ENCODE measurements at regions not wholly inside any gene's neighbourhood (a gene's known extent, or its start where the extent isn't known, plus 50 kb on each side); places are given as distances from the start of the nearest gene placed in this dataset.

- ATAC-seq = no peak
- DNase-seq = no peak
- intact Hi-C loops (cut with micrococcal nuclease) = no loop called here
Observed at GRCh38 chr15:69718436-69718835, 265.8 kb downstream of the RPLP1 start.

GRCh38 chr15:69718916-69719315, 266.3 kb downstream of the RPLP1 start:
- no peak for DNase-seq
- peak; percentile 70 for ATAC-seq
- intact Hi-C loops (cut with micrococcal nuclease) = no loop called here

GRCh38 chr15:69719527-69720240, 267.1 kb downstream of the RPLP1 start:
- DNase-seq = no peak

GRCh38 chr15:69720536-69720935, 267.9 kb downstream of the RPLP1 start:
- intact Hi-C loops (cut with micrococcal nuclease) = no loop called here
- DNase-seq = no peak

More at GRCh38 chr15:69719527-69720240, 267.1 kb downstream of the RPLP1 start:
- intact Hi-C loops (cut with micrococcal nuclease) = no loop called here
- peak; percentile 48 for ATAC-seq

GRCh38 chr15:69722924-69723323, 270.3 kb downstream of the RPLP1 start:
- intact Hi-C loops (cut with micrococcal nuclease) = no loop called here
- ATAC-seq (no peak), DNase-seq (no peak)

More at GRCh38 chr15:69720536-69720935, 267.9 kb downstream of the RPLP1 start:
- no peak for ATAC-seq

- DNase-seq (peak; percentile 71), ATAC-seq (no peak)
- intact Hi-C loops (cut with micrococcal nuclease) = no loop called here
Observed at GRCh38 chr15:69723404-69724096, 270.9 kb downstream of the RPLP1 start.

GRCh38 chr15:69724333-69724732, 271.7 kb downstream of the RPLP1 start:
- ATAC-seq (no peak), DNase-seq (no peak)
- intact Hi-C loops (cut with micrococcal nuclease) = no loop called here

GRCh38 chr15:69725275-69725674, 272.7 kb downstream of the RPLP1 start:
- ATAC-seq = no peak
- DNase-seq = no peak
- intact Hi-C loops (cut with micrococcal nuclease) = no loop called here

- DNase-seq (peak; percentile 29), ATAC-seq (peak; percentile 68)
- intact Hi-C loops (cut with micrococcal nuclease) = no loop called here
Observed at GRCh38 chr15:69725957-69726356, 273.3 kb downstream of the RPLP1 start.

GRCh38 chr15:69727121-69727924, 274.7 kb downstream of the RPLP1 start:
- intact Hi-C loops (cut with micrococcal nuclease) = no loop called here
- DNase-seq (no peak), ATAC-seq (no peak)

GRCh38 chr15:69729167-69729748, 276.6 kb downstream of the RPLP1 start:
- intact Hi-C loops (cut with micrococcal nuclease) = no loop called here
- ATAC-seq (no peak), DNase-seq (peak; percentile 48)

GRCh38 chr15:69730281-69731080, 277.9 kb downstream of the RPLP1 start:
- intact Hi-C loops (cut with micrococcal nuclease) = no loop called here
- ATAC-seq = no peak
- no peak for DNase-seq

- ATAC-seq (no peak), DNase-seq (no peak)
- intact Hi-C loops (cut with micrococcal nuclease) = no loop called here
Observed at GRCh38 chr15:69731081-69731330, 278.4 kb downstream of the RPLP1 start.

- intact Hi-C loops (cut with micrococcal nuclease) = no loop called here
- ATAC-seq (no peak), DNase-seq (no peak)
Observed at GRCh38 chr15:69731581-69731980, 279.0 kb downstream of the RPLP1 start.

GRCh38 chr15:69732133-69732532, 279.5 kb downstream of the RPLP1 start:
- intact Hi-C loops (cut with micrococcal nuclease) = no loop called here
- ATAC-seq = no peak

GRCh38 chr15:69734699-69735098, 282.1 kb downstream of the RPLP1 start:
- intact Hi-C loops (cut with micrococcal nuclease) = no loop called here
- ATAC-seq (no peak), DNase-seq (no peak)

More at GRCh38 chr15:69732133-69732532, 279.5 kb downstream of the RPLP1 start:
- no peak for DNase-seq

- no peak for DNase-seq
- ATAC-seq = no peak
- intact Hi-C loops (cut with micrococcal nuclease) = no loop called here
Observed at GRCh38 chr15:69735121-69735520, 282.5 kb downstream of the RPLP1 start.

- ATAC-seq (no peak), DNase-seq (no peak)
- intact Hi-C loops (cut with micrococcal nuclease) = no loop called here
Observed at GRCh38 chr15:69736161-69736560, 283.5 kb downstream of the RPLP1 start.

GRCh38 chr15:69737916-69738315, 285.3 kb downstream of the RPLP1 start:
- intact Hi-C loops (cut with micrococcal nuclease) = no loop called here
- DNase-seq (no peak), ATAC-seq (no peak)

All from left ventricle myocardium superior (tissue), 1 donor.